Subcutaneous abdominal adipose tissue (tissue), 5 donors: ENCODE measurements at regions not wholly inside any gene's neighbourhood (a gene's known extent, or its start where the extent isn't known, plus 50 kb on each side); places are given as distances from the start of the nearest gene placed in this dataset.

Experiments used
- H3K27ac ChIP-seq: one replicate; pipeline ENCODE4 v1.7.0; 2013; ENCODE audit warnings: low read depth, mild to moderate bottlenecking, inconsistent platforms, low read length, moderate library complexity
- H3K27me3 ChIP-seq, 5 donors: one replicate each; pipeline ENCODE4 v1.7.0; 2013; ENCODE audit warnings: low read length in 5 of 5, inconsistent platforms in 1 of 5; ENCODE audit not compliant: control insufficient read depth in 5 of 5, insufficient read depth in 4 of 5
- H3K36me3 ChIP-seq, 5 donors: one replicate each; pipeline ENCODE4 v1.7.0; 2013; ENCODE audit warnings: low read length in 5 of 5; ENCODE audit not compliant: control insufficient read depth in 5 of 5, insufficient read depth in 5 of 5
- H3K4me1 ChIP-seq, 5 donors: one replicate each; pipeline ENCODE4 v1.7.0; 2013; ENCODE audit warnings: low read length in 5 of 5, mild to moderate bottlenecking in 3 of 5, moderate library complexity in 1 of 5; ENCODE audit not compliant: control insufficient read depth in 5 of 5, insufficient read depth in 5 of 5
- H3K4me3 ChIP-seq, 5 donors: one replicate each; pipeline ENCODE4 v1.7.0; 2013; ENCODE audit warnings: low read length in 5 of 5, low read depth in 1 of 5
- H3K9ac ChIP-seq, 5 donors: one replicate each; pipeline ENCODE4 v1.7.0; 2013; ENCODE audit warnings: low read length in 5 of 5, mild to moderate bottlenecking in 4 of 5, moderate library complexity in 3 of 5
- H3K9me3 ChIP-seq, 5 donors: one replicate each; pipeline ENCODE4 v1.7.0; 2013; ENCODE audit warnings: low read length in 5 of 5; ENCODE audit not compliant: control insufficient read depth in 5 of 5
- donor health status: healthy.
- donor health status: healthy.
- donor health status: healthy.
- donor health status: healthy.
- donor health status: healthy.

- Histone ChIP-seq H3K9me3 (peaks cover 0 to 9% (median 8%) of the 10 kb centered on the region in 5 donors), H3K36me3 (no peaks in the 10 kb centered on the region), H3K4me3 (no peak overlapping the region), H3K27ac (no peak overlapping the region), H3K9ac (no peak overlapping the region), H3K27me3 (peaks cover 0 to 5% (median 2%) of the 10 kb centered on the region in 5 donors), H3K4me1 (no peaks in the 10 kb centered on the region)
These were observed 289.7 kb downstream of the AJAP1 start for GRCh38 chr1:4944072-4944471.

DNA sequence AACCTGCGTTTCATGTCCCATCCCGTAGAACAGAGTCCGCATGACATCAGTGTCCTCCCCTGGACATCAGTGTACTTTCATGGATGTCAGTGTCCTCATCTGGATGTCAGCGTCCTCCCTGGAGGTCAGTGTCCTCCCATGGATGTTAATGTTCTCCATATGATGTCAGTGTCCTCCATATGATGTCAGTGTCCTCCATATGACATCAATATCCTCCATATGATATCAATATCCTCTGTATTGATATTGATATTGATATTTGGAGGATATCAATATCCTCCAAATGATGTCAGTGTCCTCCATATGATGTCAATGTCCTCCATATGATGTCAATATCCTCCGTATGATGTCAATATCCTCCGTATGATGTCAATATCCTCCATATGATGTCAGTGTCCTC lies 284.9 kb downstream of the AJAP1 start:
- no peaks in the 10 kb centered on the region for H3K27me3 ChIP-seq
- peaks cover 0 to 8% (median 5%) of the 10 kb centered on the region in 5 donors for H3K9me3 ChIP-seq
- no peak overlapping the region for H3K27ac ChIP-seq
- H3K9ac ChIP-seq = no peak overlapping the region
- no peak overlapping the region for H3K4me3 ChIP-seq
- H3K36me3 ChIP-seq = no peaks in the 10 kb centered on the region
- H3K4me1 ChIP-seq = no peaks in the 10 kb centered on the region

DNA sequence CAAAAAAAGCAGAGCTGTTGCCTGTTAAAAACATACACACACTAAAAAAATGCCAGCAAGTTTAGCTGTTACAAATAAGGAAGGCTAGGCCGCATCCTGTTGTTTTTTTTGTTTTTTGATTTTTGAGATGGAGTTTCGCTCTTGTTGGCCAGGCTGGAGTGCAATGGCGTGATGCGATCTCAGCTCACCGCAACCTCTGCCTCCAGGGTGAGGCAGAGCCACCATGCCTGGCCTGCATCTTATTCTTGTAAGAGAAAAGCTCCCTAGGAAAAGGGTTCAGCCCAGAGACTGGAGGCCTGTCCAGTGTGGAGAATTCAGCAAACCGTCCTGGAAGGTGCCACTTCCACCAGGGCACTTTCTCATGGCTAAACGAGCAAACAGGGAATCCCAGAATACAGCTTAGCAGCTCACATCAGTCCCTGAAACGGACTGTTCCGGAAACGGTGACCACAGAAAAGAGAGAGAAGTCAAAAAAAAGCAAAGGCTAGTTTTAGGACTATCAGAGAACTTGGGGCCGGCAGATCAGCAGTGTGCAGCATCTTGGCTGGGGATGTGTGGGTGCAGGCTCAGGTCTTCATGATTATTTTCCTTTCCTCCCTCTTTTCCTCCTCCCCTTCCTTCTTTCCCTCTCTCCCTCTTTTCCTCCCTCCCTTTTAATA lies 283.6 kb downstream of the AJAP1 start:
- Histone ChIP-seq H3K4me3 (no peak overlapping the region), H3K27me3 (peaks cover 0 to 3% (median 0%) of the 10 kb centered on the region in 5 donors), H3K36me3 (no peaks in the 10 kb centered on the region), H3K27ac (no peak overlapping the region), H3K9me3 (peaks cover 0 to 8% (median 5%) of the 10 kb centered on the region in 5 donors), H3K9ac (no peak overlapping the region), H3K4me1 (no peaks in the 10 kb centered on the region)

- H3K27me3 ChIP-seq = peaks cover 0 to 4% (median 0%) of the 10 kb centered on the region in 5 donors
- H3K4me3 ChIP-seq = no peak overlapping the region
- H3K9ac ChIP-seq = no peak overlapping the region
- H3K9me3 ChIP-seq = peaks cover 0 to 8% (median 5%) of the 10 kb centered on the region in 5 donors
- H3K36me3 ChIP-seq = no peaks in the 10 kb centered on the region
- H3K27ac ChIP-seq = no peak overlapping the region
- H3K4me1 ChIP-seq = peaks cover 0 to 3% (median 0%) of the 10 kb centered on the region in 5 donors
These were observed 281.4 kb downstream of the AJAP1 start for GRCh38 chr1:4935807-4936206.

DNA sequence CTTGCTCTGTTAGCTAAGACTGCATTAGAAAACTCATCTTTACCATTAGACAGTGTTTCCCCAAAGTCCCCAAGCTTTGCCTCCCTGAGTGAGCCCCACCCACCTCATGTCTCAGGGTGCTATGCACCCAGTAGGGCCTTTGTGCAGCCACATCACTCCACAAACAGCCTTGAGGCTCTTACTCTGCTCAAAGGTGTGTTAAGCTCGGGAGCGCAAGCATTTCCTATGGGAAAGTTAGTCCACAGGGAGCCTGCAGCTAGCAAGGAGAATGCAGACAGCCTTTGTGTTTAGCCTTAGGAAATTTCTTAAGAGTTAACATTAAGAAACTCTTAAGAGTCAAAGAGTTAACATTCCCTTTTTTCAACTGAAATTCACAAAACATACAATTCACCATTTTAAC lies 278.8 kb downstream of the AJAP1 start:
- H3K9me3 ChIP-seq = no peaks in the 10 kb centered on the region
- H3K27ac ChIP-seq = no peak overlapping the region
- no peaks in the 10 kb centered on the region for H3K36me3 ChIP-seq
- H3K27me3 ChIP-seq = peaks cover 0 to 5% (median 0%) of the 10 kb centered on the region in 5 donors
- no peak overlapping the region for H3K9ac ChIP-seq
- H3K4me1 ChIP-seq = peaks cover 0 to 3% (median 0%) of the 10 kb centered on the region in 5 donors
- H3K4me3 ChIP-seq = no peak overlapping the region

DNA sequence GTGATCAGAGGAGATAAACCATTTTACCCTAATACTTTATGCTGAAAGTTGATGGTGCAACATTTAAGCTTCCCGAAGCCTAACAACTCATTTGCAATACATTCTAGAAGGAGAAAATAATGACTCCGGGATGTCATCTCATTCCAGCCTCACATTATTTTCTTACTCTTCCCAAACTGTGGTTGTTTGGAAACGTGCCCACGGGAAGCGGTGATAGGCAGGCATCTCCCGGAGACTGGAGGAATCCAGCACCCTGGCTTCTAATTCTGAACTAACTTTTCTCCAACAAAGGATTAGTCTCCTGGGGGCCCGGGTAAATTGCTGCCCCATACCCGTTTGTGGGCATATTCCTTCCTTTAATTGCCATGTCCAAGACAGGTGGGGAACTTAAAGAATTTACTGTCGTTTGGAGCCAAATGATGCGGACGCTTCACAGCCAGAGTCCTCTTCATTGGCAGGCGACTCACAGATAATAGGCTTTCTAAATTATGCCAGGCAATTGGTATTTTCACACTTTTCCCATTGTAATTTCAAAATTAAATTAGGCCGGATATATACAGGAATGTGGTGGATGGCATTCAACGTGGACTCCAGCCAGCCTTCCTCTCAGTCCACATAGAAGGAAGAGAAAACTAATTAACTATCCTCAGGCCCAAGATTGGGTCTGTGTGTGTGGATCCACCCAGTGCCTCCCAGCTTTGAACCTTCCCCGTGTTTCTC lies 278.1 kb downstream of the AJAP1 start:
- no peaks in the 10 kb centered on the region for H3K9me3 ChIP-seq
- H3K27ac ChIP-seq = no peak overlapping the region
- peaks cover 0 to 10% (median 0%) of the 10 kb centered on the region in 5 donors for H3K27me3 ChIP-seq

DNA sequence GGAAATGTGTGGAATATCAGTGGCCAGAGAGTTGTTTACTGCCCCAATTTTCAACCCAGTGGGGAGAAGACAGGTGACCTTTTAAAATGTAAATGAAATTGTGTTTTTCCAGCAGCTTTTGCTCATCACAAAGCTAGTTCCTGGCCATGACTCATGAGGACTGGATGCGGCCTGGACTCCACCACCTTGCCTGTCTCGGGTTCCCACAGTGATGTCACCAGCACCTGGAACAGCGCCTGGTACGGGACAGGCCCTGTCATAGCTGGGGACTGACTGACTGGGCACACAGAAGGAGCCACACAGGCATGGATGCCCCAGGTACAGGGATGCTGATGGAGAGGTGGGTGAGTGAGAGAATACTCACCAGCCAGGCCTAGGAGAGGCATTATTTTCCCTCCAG lies 277.1 kb downstream of the AJAP1 start:
- no peak overlapping the region for H3K27ac ChIP-seq
- no peaks in the 10 kb centered on the region for H3K9me3 ChIP-seq
- no peak overlapping the region for H3K4me3 ChIP-seq
- no peak overlapping the region for H3K9ac ChIP-seq
- H3K4me1 ChIP-seq = peaks cover 0 to 3% (median 0%) of the 10 kb centered on the region in 5 donors
- peaks cover 0 to 10% (median 0%) of the 10 kb centered on the region in 5 donors for H3K27me3 ChIP-seq
- H3K36me3 ChIP-seq = no peaks in the 10 kb centered on the region

More for the DNA sequence above, 278.1 kb downstream of the AJAP1 start:
- no peak overlapping the region for H3K4me3 ChIP-seq
- no peaks in the 10 kb centered on the region for H3K36me3 ChIP-seq
- no peak overlapping the region for H3K9ac ChIP-seq
- peaks cover 0 to 3% (median 0%) of the 10 kb centered on the region in 5 donors for H3K4me1 ChIP-seq

GRCh38 chr1:4928186-4928585 lies 273.8 kb downstream of the AJAP1 start:
- H3K27me3 ChIP-seq = peaks cover 0 to 9% (median 0%) of the 10 kb centered on the region in 5 donors
- no peaks in the 10 kb centered on the region for H3K9me3 ChIP-seq
- no peak overlapping the region for H3K4me3 ChIP-seq
- no peaks in the 10 kb centered on the region for H3K36me3 ChIP-seq
- no peak overlapping the region for H3K9ac ChIP-seq
- H3K27ac ChIP-seq = no peak overlapping the region
- H3K4me1 ChIP-seq = peaks cover 0 to 3% (median 0%) of the 10 kb centered on the region in 5 donors

GRCh38 chr1:4924356-4924755 lies 269.9 kb downstream of the AJAP1 start:
- Histone ChIP-seq H3K4me3 (no peak overlapping the region), H3K9me3 (peaks cover 0 to 4% (median 0%) of the 10 kb centered on the region in 5 donors), H3K9ac (no peak overlapping the region), H3K27me3 (peaks cover 0 to 6% (median 2%) of the 10 kb centered on the region in 5 donors), H3K27ac (no peak overlapping the region), H3K36me3 (no peaks in the 10 kb centered on the region), H3K4me1 (no peaks in the 10 kb centered on the region)

GRCh38 chr1:4916610-4917009 lies 262.2 kb downstream of the AJAP1 start:
- H3K27me3 ChIP-seq = peaks cover 0 to 11% (median 4%) of the 10 kb centered on the region in 5 donors

More at GRCh38 chr1:4916610-4917009, 262.2 kb downstream of the AJAP1 start:
- Histone ChIP-seq H3K9me3 (peaks cover 0 to 4% (median 1%) of the 10 kb centered on the region in 5 donors), H3K4me1 (no peaks in the 10 kb centered on the region), H3K27ac (no peak overlapping the region), H3K36me3 (no peaks in the 10 kb centered on the region), H3K9ac (no peak overlapping the region), H3K4me3 (no peak overlapping the region)
